ENCODE measurements at regions not wholly inside any gene's neighbourhood (a gene's known extent, or its start where the extent isn't known, plus 50 kb on each side); places are given as distances from the start of the nearest gene placed in this dataset.
A peak's percentile ranks its signal among the peaks of the same experiment; 100 is the strongest.

- DNase-seq (ENCODE audit: insufficient read length, low spot score), result no peak
- no peak for TF ChIP-seq POLR2A (IDR thresholded peaks at IDR 0.05; ENCODE audit: low read depth, low read length)
- FAIRE-seq, result no peak
These were observed 291.8 kb upstream of the CAMK1G start for GRCh38 chr1:209291715-209292114.

DNA sequence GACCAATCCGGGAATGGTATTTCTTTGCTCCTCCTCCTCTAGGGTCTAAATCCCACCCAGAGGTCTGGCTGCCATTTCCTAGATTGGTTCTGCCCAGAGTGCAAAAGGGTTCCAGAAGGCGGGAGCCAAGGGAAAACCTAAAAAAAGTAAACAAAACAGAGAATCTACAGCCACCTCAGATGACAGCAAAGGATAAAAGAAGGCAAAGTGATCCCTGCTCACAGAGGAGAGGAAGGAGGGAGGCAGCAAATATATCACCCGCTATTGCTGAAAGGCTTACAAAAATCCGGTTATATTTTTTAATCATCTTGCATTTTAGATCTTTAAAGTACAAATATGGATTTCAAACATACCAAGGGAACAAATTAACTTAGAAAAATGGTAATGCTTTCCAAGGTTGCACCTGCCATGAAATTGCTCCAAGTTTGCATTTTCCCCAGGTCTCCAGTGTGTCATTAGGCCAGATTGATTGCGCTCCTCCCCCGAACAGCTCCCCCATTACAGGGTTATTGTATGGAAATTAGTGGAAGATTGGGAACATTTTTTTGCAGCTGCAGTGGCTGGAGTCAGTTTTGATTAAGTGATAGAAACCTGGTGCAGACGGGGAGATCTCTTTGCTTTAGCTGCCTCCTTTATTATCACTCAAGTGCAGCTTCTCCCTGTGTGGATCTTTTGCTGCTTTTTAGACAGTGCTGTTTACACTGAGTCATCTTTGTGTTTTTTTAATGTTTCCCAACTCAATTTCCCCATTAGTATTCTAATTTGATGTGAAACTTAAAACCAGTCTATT is 280.5 kb upstream of the CAMK1G start:
- DNase-seq (ENCODE audit: insufficient read length, low spot score) (no peak), FAIRE-seq (no peak)
- no peak for TF ChIP-seq POLR2A (IDR thresholded peaks at IDR 0.05; ENCODE audit: low read depth, low read length)

DNA sequence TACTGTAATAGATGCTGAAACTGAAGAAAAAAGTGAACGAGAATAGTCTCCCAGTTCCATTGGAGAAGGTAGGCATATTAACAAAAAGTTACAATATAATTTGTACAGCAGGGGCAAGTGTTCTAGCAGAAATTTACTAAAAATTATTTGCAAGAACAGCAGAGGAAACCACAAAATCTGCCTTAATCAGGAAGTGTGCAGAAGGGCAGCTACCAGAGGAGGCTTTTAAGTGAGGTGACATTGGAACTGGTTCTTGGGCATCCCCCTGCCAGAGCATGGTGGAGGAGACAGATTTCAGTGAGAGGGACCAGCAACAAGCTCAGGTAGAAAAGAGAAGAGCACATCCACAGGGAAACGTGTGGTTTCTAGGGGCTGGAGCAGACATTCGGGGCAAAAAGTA is 279.3 kb upstream of the CAMK1G start:
- DNase-seq (ENCODE audit: insufficient read length, low spot score) (no peak), FAIRE-seq (no peak)
- no peak for TF ChIP-seq POLR2A (IDR thresholded peaks at IDR 0.05; ENCODE audit: low read depth, low read length)

GRCh38 chr1:209305221-209305954 is 278.1 kb upstream of the CAMK1G start:
- FAIRE-seq (no peak), DNase-seq (ENCODE audit: insufficient read length, low spot score) (no peak)
- no peak for TF ChIP-seq POLR2A (IDR thresholded peaks at IDR 0.05; ENCODE audit: low read depth, low read length)

- no peak for TF ChIP-seq POLR2A (IDR thresholded peaks at IDR 0.05; ENCODE audit: low read depth, low read length)
- no peak for FAIRE-seq
- no peak for DNase-seq (ENCODE audit: insufficient read length, low spot score)
These were observed 275.7 kb upstream of the CAMK1G start for GRCh38 chr1:209307846-209308245.

- TF ChIP-seq POLR2A (IDR thresholded peaks at IDR 0.05; ENCODE audit: low read depth, low read length), result no peak
- no peak for FAIRE-seq
- no peak for DNase-seq (ENCODE audit: insufficient read length, low spot score)
These were observed 274.3 kb upstream of the CAMK1G start for GRCh38 chr1:209309198-209309597.

GRCh38 chr1:209311770-209312169 is 271.7 kb upstream of the CAMK1G start:
- FAIRE-seq, result no peak
- no peak for TF ChIP-seq POLR2A (IDR thresholded peaks at IDR 0.05; ENCODE audit: low read depth, low read length)
- no peak for DNase-seq (ENCODE audit: insufficient read length, low spot score)

GRCh38 chr1:209316929-209317328 is 266.6 kb upstream of the CAMK1G start:
- no peak for DNase-seq (ENCODE audit: insufficient read length, low spot score)
- no peak for TF ChIP-seq POLR2A (IDR thresholded peaks at IDR 0.05; ENCODE audit: low read depth, low read length)
- FAIRE-seq, result no peak

GRCh38 chr1:209318181-209319056 is 265.1 kb upstream of the CAMK1G start:
- peak; percentile 13 for DNase-seq (ENCODE audit: insufficient read length, low spot score)
- FAIRE-seq, result no peak
- TF ChIP-seq POLR2A (IDR thresholded peaks at IDR 0.05; ENCODE audit: low read depth, low read length), result no peak

- FAIRE-seq (no peak), DNase-seq (ENCODE audit: insufficient read length, low spot score) (no peak)
- TF ChIP-seq POLR2A (IDR thresholded peaks at IDR 0.05; ENCODE audit: low read depth, low read length), result no peak
These were observed 264.5 kb upstream of the CAMK1G start for GRCh38 chr1:209319057-209319432.

GRCh38 chr1:209319549-209319948 is 264.0 kb upstream of the CAMK1G start:
- DNase-seq (ENCODE audit: insufficient read length, low spot score) (peak; percentile 8), FAIRE-seq (no peak)
- TF ChIP-seq POLR2A (IDR thresholded peaks at IDR 0.05; ENCODE audit: low read depth, low read length), result no peak

DNA sequence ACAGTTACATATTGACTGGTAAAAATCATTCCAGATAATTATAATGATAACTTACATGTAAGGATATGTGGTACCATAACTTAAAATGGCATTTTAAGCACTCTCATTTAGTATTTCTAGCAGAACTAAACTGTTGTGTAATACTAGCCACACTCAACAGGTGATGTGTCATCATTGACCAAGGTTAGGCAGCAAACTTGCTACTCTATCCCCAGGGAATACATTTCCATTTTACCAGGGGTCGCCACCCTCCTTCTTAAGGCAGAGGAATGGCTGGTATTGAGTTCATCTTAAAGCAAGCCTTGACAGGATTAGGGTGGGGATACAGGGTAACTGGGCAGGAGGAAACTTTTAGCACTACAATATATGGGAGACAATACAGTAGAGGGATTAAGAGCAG is 259.8 kb upstream of the CAMK1G start:
- no peak for DNase-seq (ENCODE audit: insufficient read length, low spot score)
- TF ChIP-seq POLR2A (IDR thresholded peaks at IDR 0.05; ENCODE audit: low read depth, low read length), result no peak
- FAIRE-seq, result no peak

GRCh38 chr1:209324901-209325871 is 258.3 kb upstream of the CAMK1G start:
- DNase-seq (ENCODE audit: insufficient read length, low spot score), result no peak
- no peak for TF ChIP-seq POLR2A (IDR thresholded peaks at IDR 0.05; ENCODE audit: low read depth, low read length)
- FAIRE-seq, result no peak
